ENCODE measurements at regions not wholly inside any gene's neighbourhood (a gene's known extent, or its start where the extent isn't known, plus 50 kb on each side); places are given as distances from the start of the nearest gene placed in this dataset.

GRCh38 chr3:17967111-17967510 lies 224.7 kb upstream of the TBC1D5 start:
- no peak for TF ChIP-seq CTCF (IDR thresholded peaks at IDR 0.05)

GRCh38 chr3:17965331-17965730 lies 222.9 kb upstream of the TBC1D5 start:
- H3K4me1 ChIP-seq (ENCODE audit: low read depth), result no peaks in the 10 kb centered on the region
- ATAC-seq (no peak), DNase-seq (no peak)
- H3K4me3 ChIP-seq, result no peak overlapping the region
- H3K9me3 ChIP-seq, result no peaks in the 10 kb centered on the region
- intact Hi-C loops (cut with DNase I, micrococcal nuclease), result no loop called here
- H3K36me3 ChIP-seq (ENCODE audit: low read depth), result no peaks in the 10 kb centered on the region
- TF ChIP-seq CTCF (IDR thresholded peaks at IDR 0.05), result no peak

More at GRCh38 chr3:17967111-17967510, 224.7 kb upstream of the TBC1D5 start:
- no peak for DNase-seq
- Histone ChIP-seq H3K36me3 (ENCODE audit: low read depth) (no peaks in the 10 kb centered on the region), H3K9me3 (no peaks in the 10 kb centered on the region), H3K4me1 (ENCODE audit: low read depth) (peaks cover under 1% of the 10 kb centered on the region), H3K4me3 (no peak overlapping the region)
- intact Hi-C loops (cut with DNase I, micrococcal nuclease), result no loop called here
- no peak for ATAC-seq

GRCh38 chr3:17964108-17964507 lies 221.7 kb upstream of the TBC1D5 start:
- H3K9me3 ChIP-seq, result no peaks in the 10 kb centered on the region
- TF ChIP-seq CTCF (IDR thresholded peaks at IDR 0.05), result no peak
- H3K36me3 ChIP-seq (ENCODE audit: low read depth), result no peaks in the 10 kb centered on the region
- H3K4me1 ChIP-seq (ENCODE audit: low read depth), result no peaks in the 10 kb centered on the region
- ATAC-seq (no peak), DNase-seq (no peak)
- intact Hi-C loops (cut with DNase I, micrococcal nuclease), result no loop called here
- H3K4me3 ChIP-seq, result no peak overlapping the region

- DNase-seq, result no peak
- Histone ChIP-seq H3K4me3 (no peak overlapping the region), H3K36me3 (ENCODE audit: low read depth) (no peaks in the 10 kb centered on the region), H3K4me1 (ENCODE audit: low read depth) (no peaks in the 10 kb centered on the region), H3K9me3 (no peaks in the 10 kb centered on the region)
- intact Hi-C loops (cut with DNase I, micrococcal nuclease), result no loop called here
- ATAC-seq, result no peak
- TF ChIP-seq CTCF (IDR thresholded peaks at IDR 0.05), result no peak
These were observed 213.0 kb upstream of the TBC1D5 start for GRCh38 chr3:17955411-17955810.

GRCh38 chr3:17954801-17955200 lies 212.4 kb upstream of the TBC1D5 start:
- intact Hi-C loops (cut with DNase I, micrococcal nuclease), result no loop called here
- DNase-seq, result no peak
- no peak for ATAC-seq
- TF ChIP-seq CTCF (IDR thresholded peaks at IDR 0.05), result no peak
- H3K9me3 ChIP-seq, result no peaks in the 10 kb centered on the region
- H3K4me1 ChIP-seq (ENCODE audit: low read depth), result no peaks in the 10 kb centered on the region
- no peak overlapping the region for H3K4me3 ChIP-seq
- H3K36me3 ChIP-seq (ENCODE audit: low read depth), result no peaks in the 10 kb centered on the region

GRCh38 chr3:17951241-17951640 lies 208.8 kb upstream of the TBC1D5 start:
- Histone ChIP-seq H3K4me3 (no peak overlapping the region), H3K36me3 (ENCODE audit: low read depth) (no peaks in the 10 kb centered on the region), H3K9me3 (no peaks in the 10 kb centered on the region), H3K4me1 (ENCODE audit: low read depth) (peaks cover 5% of the 10 kb centered on the region)
- intact Hi-C loops (cut with DNase I, micrococcal nuclease), result no loop called here
- no peak for DNase-seq
- no peak for TF ChIP-seq CTCF (IDR thresholded peaks at IDR 0.05)
- ATAC-seq, result no peak

Data from mucosa of descending colon (tissue), 3 donors.